Endothelial cell of umbilical vein (primary cell): ENCODE measurements at regions not wholly inside any gene's neighbourhood (a gene's known extent, or its start where the extent isn't known, plus 50 kb on each side); places are given as distances from the start of the nearest gene placed in this dataset.

Experiments
- BruUV-seq: library from RNA; stranded (reverse); fragments of 400-500 nt; replicated peaks from 2 replicates; lab custom pipeline; 2021; lab: Mats Ljungman, UMichigan
- CTCF ChIA-PET: fragments of 300-600, 350-600 bp; sonication (Branson Sonifier 250); formaldehyde crosslinking; loops from one replicate; lab custom pipeline; 2021; ENCODE audit warnings: antibody characterized with exemption, inconsistent platforms; lab: Charles Lee
- POLR2A ChIA-PET: fragments of 300-600, 350-600 bp; sonication (Branson Sonifier 250); formaldehyde crosslinking; loops from one replicate; lab custom pipeline; 2021; ENCODE audit warnings: antibody characterized with exemption, inconsistent platforms; lab: Charles Lee
- DNase-seq: peaks from one replicate; pipeline ENCODE4 v3.0.0-alpha.2; 2011; ENCODE audit warnings: low read depth, low spot score
- FAIRE-seq: peaks from 2 replicates; lab custom pipeline; 2011; peaks lifted over from hg19 to GRCh38; lab: Jason Lieb, UNC
- H2AFZ ChIP-seq: 2 replicates; pipeline ENCODE4 v1.6.0; 2012; ENCODE audit warnings: low read depth, low read length, control low read depth, inconsistent platforms
- H3K27ac ChIP-seq: 2 replicates; pipeline ENCODE4 v1.5.1; 2011; ENCODE audit warnings: low read depth, mild to moderate bottlenecking, control low read depth, low read length, moderate library complexity; ENCODE audit not compliant: insufficient read depth
- H3K27me3 ChIP-seq, 2 experiments: 2 replicates each; pipeline versions ENCODE4 v1.6.0 to v1.6.1; 2011; ENCODE audit warnings: low read length in 2 of 2, mixed read lengths in 1 of 2; ENCODE audit not compliant: control insufficient read depth in 2 of 2, insufficient read depth in 2 of 2
- H3K36me3 ChIP-seq, 2 experiments: 2 replicates in 1 of 2; 3 replicates in 1 of 2; pipeline ENCODE4 v1.5.1; 2011; ENCODE audit warnings: low read length in 2 of 2, mild to moderate bottlenecking in 1 of 2, moderate library complexity in 1 of 2; ENCODE audit not compliant: control insufficient read depth in 2 of 2, insufficient read depth in 2 of 2; ENCODE audit errors: extremely low read depth in 1 of 2
- H3K4me1 ChIP-seq: 3 replicates; pipeline ENCODE4 v1.5.1; 2011; ENCODE audit warnings: mild to moderate bottlenecking, low read length; ENCODE audit not compliant: control insufficient read depth, insufficient read depth; ENCODE audit errors: extremely low read depth
- H3K4me2 ChIP-seq: 2 replicates; pipeline ENCODE4 v1.6.1; 2011; ENCODE audit warnings: low read length, control low read depth, mixed read lengths; ENCODE audit not compliant: insufficient read depth
- H3K4me3 ChIP-seq, 3 experiments: fragments of 200-600 bp in 1 of 3; sonication (generic), shearing (Covaris generic) in 1 of 3; replicated peaks in 1 of 3; 2 replicates each; pipeline ENCODE4 v1.5.1; 2011 to 2016; ENCODE audit warnings: control low read depth in 3 of 3, low read length in 3 of 3, mild to moderate bottlenecking in 2 of 3, inconsistent platforms in 1 of 3, low read depth in 1 of 3, moderate library complexity in 1 of 3; ENCODE audit not compliant: insufficient read depth in 1 of 3
- H3K79me2 ChIP-seq: 2 replicates; pipeline ENCODE4 v1.6.0; 2012; ENCODE audit warnings: low read length, inconsistent platforms; ENCODE audit not compliant: control insufficient read depth, insufficient read depth
- H3K9ac ChIP-seq: replicated peaks from 2 replicates; pipeline ENCODE3; 2011; ENCODE audit warnings: low read length, control low read depth; ENCODE audit not compliant: insufficient read depth; ENCODE audit errors: extremely low read depth
- H3K9me1 ChIP-seq: replicated peaks from 3 replicates; pipeline ENCODE4 v1.6.0; 2011; ENCODE audit warnings: mild to moderate bottlenecking, low read length; ENCODE audit not compliant: control insufficient read depth, insufficient read depth; ENCODE audit errors: extremely low read depth
- H3K9me3 ChIP-seq: replicated peaks from 2 replicates; pipeline ENCODE4 v1.5.1; 2012; ENCODE audit warnings: low read length, inconsistent platforms; ENCODE audit not compliant: control insufficient read depth, insufficient read depth
- H4K20me1 ChIP-seq: replicated peaks from 2 replicates; pipeline ENCODE3; 2011; ENCODE audit warnings: mild to moderate bottlenecking, low read length; ENCODE audit not compliant: control insufficient read depth, insufficient read depth; ENCODE audit errors: extremely low read depth
- CTCF ChIP-seq, 2 donors: IDR thresholded peaks; 1 replicate in 1 of 2; 2 replicates in 1 of 2; pipeline ENCODE4 v1.5.1; 2011; ENCODE audit warnings: low read length in 2 of 2, mild to moderate bottlenecking in 2 of 2, moderate library complexity in 2 of 2, control low read depth in 1 of 2, inconsistent platforms in 1 of 2, low read depth in 1 of 2; ENCODE audit not compliant: insufficient read depth in 1 of 2; ENCODE audit errors: extremely low read depth in 1 of 2
- EZH2 ChIP-seq: IDR thresholded peaks from 2 replicates; pipeline ENCODE4 v1.6.1; 2012; ENCODE audit warnings: borderline replicate concordance, low read depth, mild to moderate bottlenecking, moderate library complexity, low read length, inconsistent platforms; ENCODE audit not compliant: severe bottlenecking
- FOS ChIP-seq: IDR thresholded peaks from 2 replicates; pipeline ENCODE4 v1.6.1; 2011; ENCODE audit warnings: mild to moderate bottlenecking, low read length, moderate library complexity, borderline replicate concordance; ENCODE audit not compliant: insufficient read depth
- GATA2 ChIP-seq: IDR thresholded peaks from 2 replicates; pipeline ENCODE4 v1.7.0; 2011; ENCODE audit warnings: low read depth, mild to moderate bottlenecking, moderate library complexity, mixed read lengths, low read length; ENCODE audit not compliant: insufficient read length, insufficient read depth
- JUN ChIP-seq: IDR thresholded peaks from 2 replicates; pipeline ENCODE4 v1.6.1; 2011; ENCODE audit warnings: borderline replicate concordance, low read depth; ENCODE audit not compliant: insufficient read length, insufficient read depth
- MAX ChIP-seq: IDR thresholded peaks from 2 replicates; pipeline ENCODE4 v1.6.1; 2011; ENCODE audit not compliant: insufficient read depth, insufficient read length
- MYC ChIP-seq: IDR thresholded peaks from one replicate; pipeline ENCODE4 v1.6.1; 2011; ENCODE audit warnings: mild to moderate bottlenecking, low read depth, low read length
- POLR2A ChIP-seq: IDR thresholded peaks from 2 replicates; pipeline ENCODE4 v1.6.1; 2012; ENCODE audit warnings: low read depth, mild to moderate bottlenecking, control low read depth, low read length
- POLR2AphosphoS5 ChIP-seq: IDR thresholded peaks from 2 replicates; pipeline ENCODE4 v1.6.1; 2012; ENCODE audit warnings: low read depth, mild to moderate bottlenecking, control low read depth, low read length, moderate library complexity; ENCODE audit not compliant: insufficient read depth
- dilution Hi-C: fragments of 300-500 bp; cut with MboI; formaldehyde crosslinking; loops from one replicate; pipeline ENCODE4 v1.15.0; 2019; ENCODE audit warnings: low sequenced_read_pairs; ENCODE audit not compliant: extremely low pct_ligation_motif_present
- intact Hi-C: fragments of 100-400 bp; cut with micrococcal nuclease; formaldehyde crosslinking; loops from one replicate; pipeline ENCODE4 v1.10.0; 2022

GRCh38 chr17:36715951-36716350 lies 114.6 kb downstream of the MRM1 start:
- Histone ChIP-seq H3K9ac (no peak overlapping the region), H3K9me1 (no peaks in the 10 kb centered on the region), H3K4me3 (no peak overlapping the region), H3K36me3 (no peaks in the 10 kb centered on the region), H3K9me3 (no peaks in the 10 kb centered on the region), H3K27ac (no peak overlapping the region), H2AFZ (no peak overlapping the region), H3K4me2 (no peak overlapping the region), H3K27me3 (peaks cover 0 to 6% of the 10 kb centered on the region in 2 experiments), H3K4me1 (no peaks in the 10 kb centered on the region), H3K79me2 (no peaks in the 10 kb centered on the region), H4K20me1 (no peaks in the 10 kb centered on the region)
- POLR2A ChIA-PET: no interaction called here
- intact Hi-C loops: no loop called here
- BruUV-seq: no TSS peak
- dilution Hi-C loops: no loop called here
- no peak for FAIRE-seq
- CTCF ChIA-PET: no interaction called here
- TF ChIP-seq JUN (no peak), CTCF (IDR thresholded peaks at IDR 0.05; ENCODE audit: extremely low read depth in 1 of 2, insufficient read depth in 1 of 2, low read depth in 1 of 2, low read length in 2 of 2) (no peak), MAX (no peak), POLR2AphosphoS5 (no peak), MYC (no peak), POLR2A (no peak), FOS (no peak), EZH2 (no peak), GATA2 (no peak)
- no peak for DNase-seq
